ENCODE measurements at regions not wholly inside any gene's neighbourhood (a gene's known extent, or its start where the extent isn't known, plus 50 kb on each side); places are given as distances from the start of the nearest gene placed in this dataset.

GRCh38 chr17:52789829-52790228 is 631.3 kb upstream of the CA10 start:
- no peak for DNase-seq (ENCODE audit: low spot score)
- no peak for ATAC-seq (ENCODE audit: low FRiP score)
- no peak for TF ChIP-seq CTCF (IDR thresholded peaks at IDR 0.05)

- TF ChIP-seq CTCF (IDR thresholded peaks at IDR 0.05), result no peak
- DNase-seq (ENCODE audit: low spot score) (no peak), ATAC-seq (ENCODE audit: low FRiP score) (no peak)
Observed at GRCh38 chr17:52776234-52776633, 617.7 kb upstream of the CA10 start.

GRCh38 chr17:52762794-52763167 is 604.3 kb upstream of the CA10 start:
- no peak for TF ChIP-seq CTCF (IDR thresholded peaks at IDR 0.05)
- no peak for ATAC-seq (ENCODE audit: low FRiP score)
- no peak for DNase-seq (ENCODE audit: low spot score)

- TF ChIP-seq CTCF (IDR thresholded peaks at IDR 0.05), result no peak
- no peak for DNase-seq (ENCODE audit: low spot score)
- no peak for ATAC-seq (ENCODE audit: low FRiP score)
Observed at GRCh38 chr17:52762147-52762793, 603.8 kb upstream of the CA10 start.

GRCh38 chr17:52759864-52760263 is 601.4 kb upstream of the CA10 start:
- no peak for DNase-seq (ENCODE audit: low spot score)

DNA sequence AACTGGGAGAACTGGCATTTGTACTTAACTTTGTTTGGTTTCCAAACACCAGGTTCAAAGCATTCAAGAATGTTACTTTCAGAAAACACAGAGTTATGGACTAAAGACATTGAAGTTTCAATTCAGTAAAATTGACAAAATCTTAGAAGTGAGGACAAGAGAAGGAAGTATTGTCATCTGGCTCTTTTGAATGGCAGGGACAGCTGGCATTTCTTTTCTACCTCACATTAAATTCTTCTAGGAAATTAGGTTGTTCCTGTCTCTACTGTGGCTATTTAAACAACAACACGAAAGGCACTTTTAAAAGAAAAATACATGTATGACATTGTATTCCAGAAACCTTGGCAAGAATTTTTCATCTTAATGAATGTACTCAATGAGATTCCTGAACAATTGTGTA is 600.0 kb upstream of the CA10 start:
- TF ChIP-seq CTCF (IDR thresholded peaks at IDR 0.05), result no peak
- ATAC-seq (ENCODE audit: low FRiP score) (no peak), DNase-seq (ENCODE audit: low spot score) (no peak)

More at GRCh38 chr17:52759864-52760263, 601.4 kb upstream of the CA10 start:
- ATAC-seq (ENCODE audit: low FRiP score), result no peak
- no peak for TF ChIP-seq CTCF (IDR thresholded peaks at IDR 0.05)

DNA sequence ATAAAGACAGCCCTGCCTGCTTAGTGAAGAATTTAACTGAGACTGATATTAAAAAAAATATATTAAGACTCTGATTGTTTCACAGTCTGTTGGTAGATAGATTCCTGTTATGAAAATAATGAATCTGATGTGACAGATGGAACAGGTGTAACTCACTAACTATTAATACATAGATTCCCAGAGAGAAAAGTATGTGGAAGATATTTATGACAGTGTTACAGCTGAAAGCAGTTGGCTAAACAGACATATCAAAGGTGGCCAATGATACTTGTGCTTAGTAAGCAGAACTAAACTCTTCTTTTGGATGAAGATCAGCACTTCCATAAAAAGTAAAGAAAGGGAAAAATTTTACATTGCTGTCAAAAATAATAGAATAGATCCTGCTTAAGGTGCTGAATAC is 598.2 kb upstream of the CA10 start:
- ATAC-seq (ENCODE audit: low FRiP score), result no peak
- no peak for DNase-seq (ENCODE audit: low spot score)
- no peak for TF ChIP-seq CTCF (IDR thresholded peaks at IDR 0.05)
